Upper lobe of left lung (tissue), 4 donors: ENCODE measurements at regions not wholly inside any gene's neighbourhood (a gene's known extent, or its start where the extent isn't known, plus 50 kb on each side); places are given as distances from the start of the nearest gene placed in this dataset.

Source experiments
- CTCF ChIP-seq, 6 experiments: fragments of 450-650 bp in 4 of 6; fragments of 200-600 bp in 2 of 6; sonication (generic) in 2 of 6; IDR thresholded peaks; one replicate each; pipeline ENCODE4 v1.5.1; 2016 to 2019; ENCODE audit warnings: antibody characterized with exemption in 6 of 6
- POLR2A ChIP-seq, 4 donors: fragments of 450-650 bp; IDR thresholded peaks; one replicate each; pipeline ENCODE4 v1.5.1; 2016 to 2017; ENCODE audit warnings: antibody characterized with exemption in 4 of 4, mild to moderate bottlenecking in 2 of 4

- no peak for TF ChIP-seq CTCF (IDR thresholded peaks at IDR 0.05)
- no peak for TF ChIP-seq POLR2A (IDR thresholded peaks at IDR 0.05)
Measured at GRCh38 chr1:68375919-68376318, 73.8 kb downstream of the RPE65 start.
